ENCODE measurements at regions not wholly inside any gene's neighbourhood (a gene's known extent, or its start where the extent isn't known, plus 50 kb on each side); places are given as distances from the start of the nearest gene placed in this dataset.

GRCh38 chr4:91957963-91958362, 345.8 kb upstream of the GRID2 start:
- Mint-ChIP-seq H3K27ac (peak overlapping the region in 1 of 7 donors; percentile 13), H3K27me3 (ENCODE audit: low read depth in 3 of 3) (no peaks in the 10 kb centered on the region), H3K36me3 (no peaks in the 10 kb centered on the region), H3K4me3 (no peak overlapping the region), H3K4me1 (no peaks in the 10 kb centered on the region), H3K9me3 (peaks cover 0 to 7% (median 4%) of the 10 kb centered on the region in 7 donors)
- no peaks in the 10 kb centered on the region for H3K4me1 ChIP-seq (ENCODE audit: control insufficient read depth in 1 of 2, insufficient read depth in 2 of 2, low read length in 2 of 2)
- 100% methylated on average over 1 of the region's 2 CpGs for WGBS (ENCODE audit: insufficient coverage)
- no peak overlapping the region for H3K27ac ChIP-seq (ENCODE audit: low read depth in 1 of 2, low read length in 2 of 2)
- no peaks in the 10 kb centered on the region for H3K79me2 ChIP-seq (ENCODE audit: insufficient read depth, low read length)
- no peak overlapping the region for H3K4me2 ChIP-seq (replicated peaks; ENCODE audit: extremely low read depth, low read length, poor library complexity, severe bottlenecking)
- H3K9me3 ChIP-seq (replicated peaks in 1 of 2; ENCODE audit: control insufficient read depth in 1 of 2, insufficient read depth in 1 of 2, low read length in 2 of 2): peaks cover 8 to 15% of the 10 kb centered on the region in 2 donors
- no peaks in the 10 kb centered on the region for H3K36me3 ChIP-seq (replicated peaks in 1 of 2; ENCODE audit: control insufficient read depth in 1 of 2, insufficient read depth in 2 of 2, low read length in 2 of 2)
- no peak for TF ChIP-seq CTCF (IDR thresholded peaks at IDR 0.05)
- H2AFZ ChIP-seq (ENCODE audit: insufficient read depth, low read depth, low read length, poor library complexity, severe bottlenecking): no peak overlapping the region
- DNase-seq: no peak
- H3K9ac ChIP-seq (ENCODE audit: insufficient read depth, low read length, poor library complexity, severe bottlenecking): no peak overlapping the region
- H3K4me3 ChIP-seq (replicated peaks in 1 of 3; ENCODE audit: low read depth in 2 of 3, low read length in 3 of 3): no peak overlapping the region
- intact Hi-C loops (cut with micrococcal nuclease): no loop called here
- H4K20me1 ChIP-seq (ENCODE audit: insufficient read depth, low read length): no peaks in the 10 kb centered on the region
- no peaks in the 10 kb centered on the region for H3K27me3 ChIP-seq (ENCODE audit: control insufficient read depth in 2 of 2, insufficient read depth in 2 of 2, low read length in 2 of 2)

- Histone ChIP-seq H3K79me2 (ENCODE audit: insufficient read depth, low read length) (no peaks in the 10 kb centered on the region), H3K4me3 (replicated peaks in 1 of 3; ENCODE audit: low read depth in 2 of 3, low read length in 3 of 3) (no peak overlapping the region), H3K27ac (ENCODE audit: low read depth in 1 of 2, low read length in 2 of 2) (no peak overlapping the region), H3K4me1 (ENCODE audit: control insufficient read depth in 1 of 2, insufficient read depth in 2 of 2, low read length in 2 of 2) (no peaks in the 10 kb centered on the region), H3K4me2 (replicated peaks; ENCODE audit: extremely low read depth, low read length, poor library complexity, severe bottlenecking) (no peak overlapping the region), H2AFZ (ENCODE audit: insufficient read depth, low read depth, low read length, poor library complexity, severe bottlenecking) (no peak overlapping the region), H4K20me1 (ENCODE audit: insufficient read depth, low read length) (no peaks in the 10 kb centered on the region), H3K9ac (ENCODE audit: insufficient read depth, low read length, poor library complexity, severe bottlenecking) (no peak overlapping the region), H3K9me3 (replicated peaks in 1 of 2; ENCODE audit: control insufficient read depth in 1 of 2, insufficient read depth in 1 of 2, low read length in 2 of 2) (peaks cover 8 to 15% of the 10 kb centered on the region in 2 donors), H3K27me3 (ENCODE audit: control insufficient read depth in 2 of 2, insufficient read depth in 2 of 2, low read length in 2 of 2) (no peaks in the 10 kb centered on the region), H3K36me3 (replicated peaks in 1 of 2; ENCODE audit: control insufficient read depth in 1 of 2, insufficient read depth in 2 of 2, low read length in 2 of 2) (no peaks in the 10 kb centered on the region)
- Mint-ChIP-seq H3K27ac (no peak overlapping the region), H3K27me3 (ENCODE audit: low read depth in 3 of 3) (no peaks in the 10 kb centered on the region), H3K4me3 (no peak overlapping the region), H3K9me3 (peaks cover 0 to 7% (median 4%) of the 10 kb centered on the region in 7 donors), H3K4me1 (no peaks in the 10 kb centered on the region), H3K36me3 (no peaks in the 10 kb centered on the region)
- no peak for TF ChIP-seq CTCF (IDR thresholded peaks at IDR 0.05)
- intact Hi-C loops (cut with micrococcal nuclease): no loop called here
- WGBS (ENCODE audit: insufficient coverage): 60% methylated on average over 1 of the region's 2 CpGs
- no peak for DNase-seq
Measured at GRCh38 chr4:91958596-91958995, 345.2 kb upstream of the GRID2 start.
